Stimulated activated naive B cell treated with anti-CD40 and anti-IgM and Interleukin-4, amounts not matched to agents 10 μg/mL and 1 μg/mL and 100 μg/mL, for 72 hours (primary cell): ENCODE measurements at regions not wholly inside any gene's neighbourhood (a gene's known extent, or its start where the extent isn't known, plus 50 kb on each side); places are given as distances from the start of the nearest gene placed in this dataset.

ENCODE experiments used
- ATAC-seq, 2 donors: fragments of 150-1000 bp; cut with Tn5 transposase; replicated peaks; 2 replicates each; pipeline ENCODE4 v1.10.0; 2021; ENCODE audit warnings: moderate library complexity in 1 of 2
- DNase-seq: peaks from one replicate; pipeline ENCODE4 v3.0.0; 2021
- H3K27ac Mint-ChIP-seq: one replicate; pipeline ENCODE4 v1.8.0; 2022; ENCODE audit warnings: mild to moderate bottlenecking, mixed read lengths
- H3K27me3 Mint-ChIP-seq, 2 donors: one replicate each; pipeline ENCODE4 v1.8.0; 2022; ENCODE audit warnings: mixed read lengths in 2 of 2
- H3K36me3 Mint-ChIP-seq, 2 donors: one replicate each; pipeline ENCODE4 v1.8.0; 2022; ENCODE audit warnings: mixed read lengths in 2 of 2, mild to moderate bottlenecking in 1 of 2
- H3K4me1 Mint-ChIP-seq, 2 donors: one replicate each; pipeline ENCODE4 v1.8.0; 2022; ENCODE audit warnings: mixed read lengths in 2 of 2, mild to moderate bottlenecking in 1 of 2
- H3K4me3 Mint-ChIP-seq, 2 donors: one replicate each; pipeline ENCODE4 v1.8.0; 2022; ENCODE audit warnings: mild to moderate bottlenecking in 2 of 2, mixed read lengths in 2 of 2, moderate library complexity in 1 of 2
- H3K9me3 Mint-ChIP-seq, 2 donors: one replicate each; pipeline ENCODE4 v1.8.0; 2022; ENCODE audit warnings: mixed read lengths in 2 of 2, mild to moderate bottlenecking in 1 of 2

DNA sequence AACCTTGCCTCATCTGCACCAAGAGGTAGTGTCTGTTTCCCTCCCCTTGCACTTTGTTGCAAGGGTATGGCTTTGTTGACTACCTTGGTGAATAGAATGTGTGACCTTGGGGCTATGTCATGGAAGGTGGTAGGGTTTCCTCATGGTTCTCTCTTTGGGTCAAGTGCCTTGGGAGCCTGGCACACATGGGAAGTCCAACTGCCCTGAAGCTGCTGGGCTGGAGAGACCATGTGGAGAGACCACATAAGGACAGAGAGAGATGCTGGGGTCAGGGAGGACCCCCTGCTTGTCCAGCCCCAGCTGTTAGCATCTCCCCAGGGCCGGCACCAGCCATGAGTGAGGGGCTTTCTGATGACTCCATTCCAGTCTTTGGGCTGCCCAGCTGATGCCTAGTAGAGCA, 95.5 kb upstream of the PAX1 start:
- peaks cover 8 to 13% of the 10 kb centered on the region in 2 donors for H3K9me3 Mint-ChIP-seq
- peaks cover 41 to 59% of the 10 kb centered on the region in 2 donors for H3K27me3 Mint-ChIP-seq
- H3K27ac Mint-ChIP-seq: no peak overlapping the region
- ATAC-seq: no peak
- H3K4me3 Mint-ChIP-seq: no peak overlapping the region
- no peak for DNase-seq
- H3K36me3 Mint-ChIP-seq: peaks cover 0 to 2% of the 10 kb centered on the region in 2 donors
- H3K4me1 Mint-ChIP-seq: no peaks in the 10 kb centered on the region

DNA sequence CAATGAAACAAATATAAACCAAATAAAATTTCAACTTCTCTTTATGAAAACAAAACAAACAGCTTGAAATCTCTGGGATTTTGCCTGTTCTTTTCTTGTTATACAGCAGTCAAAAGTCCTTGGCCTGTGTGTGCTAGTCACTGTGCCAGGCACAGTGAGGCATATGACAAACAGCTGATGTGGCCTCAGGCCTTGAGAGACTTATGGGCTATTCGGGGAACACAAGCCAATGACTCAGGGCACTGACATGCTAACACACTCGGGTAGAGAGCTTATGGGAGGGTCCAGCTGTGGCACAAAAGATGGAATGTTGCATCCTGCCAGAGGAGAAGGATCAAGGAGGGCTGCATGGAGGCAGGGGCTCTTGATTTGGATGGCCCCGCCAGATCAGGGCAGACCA, 95.4 kb upstream of the NKX2-2 start:
- Mint-ChIP-seq H3K27me3 (peaks cover 38 to 54% of the 10 kb centered on the region in 2 donors), H3K27ac (no peak overlapping the region), H3K9me3 (peaks cover 9 to 17% of the 10 kb centered on the region in 2 donors), H3K36me3 (peaks cover 0 to 2% of the 10 kb centered on the region in 2 donors), H3K4me3 (no peak overlapping the region), H3K4me1 (no peaks in the 10 kb centered on the region)
- ATAC-seq: no peak
- no peak for DNase-seq

DNA sequence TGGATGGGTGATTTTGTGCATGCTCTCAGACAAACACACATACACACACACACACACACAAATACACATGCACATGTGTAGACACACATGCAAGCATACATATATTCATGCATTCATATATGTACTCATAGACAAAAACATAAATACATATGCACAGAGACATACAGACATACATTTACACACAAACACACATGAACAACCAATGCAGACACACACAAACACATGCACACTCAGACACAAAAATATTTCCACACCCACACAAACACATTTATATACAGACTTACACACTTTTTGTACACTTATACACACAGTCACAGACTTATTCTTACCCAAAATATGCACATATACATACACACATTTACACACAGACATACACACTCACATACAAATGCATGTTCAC, 94.9 kb upstream of the NKX2-2 start:
- Mint-ChIP-seq H3K4me3 (no peak overlapping the region), H3K27me3 (peaks cover 35 to 52% of the 10 kb centered on the region in 2 donors), H3K9me3 (peaks cover 11 to 19% of the 10 kb centered on the region in 2 donors), H3K36me3 (peaks cover 0 to 2% of the 10 kb centered on the region in 2 donors), H3K27ac (no peak overlapping the region), H3K4me1 (no peaks in the 10 kb centered on the region)
- DNase-seq (no peak), ATAC-seq (no peak)

DNA sequence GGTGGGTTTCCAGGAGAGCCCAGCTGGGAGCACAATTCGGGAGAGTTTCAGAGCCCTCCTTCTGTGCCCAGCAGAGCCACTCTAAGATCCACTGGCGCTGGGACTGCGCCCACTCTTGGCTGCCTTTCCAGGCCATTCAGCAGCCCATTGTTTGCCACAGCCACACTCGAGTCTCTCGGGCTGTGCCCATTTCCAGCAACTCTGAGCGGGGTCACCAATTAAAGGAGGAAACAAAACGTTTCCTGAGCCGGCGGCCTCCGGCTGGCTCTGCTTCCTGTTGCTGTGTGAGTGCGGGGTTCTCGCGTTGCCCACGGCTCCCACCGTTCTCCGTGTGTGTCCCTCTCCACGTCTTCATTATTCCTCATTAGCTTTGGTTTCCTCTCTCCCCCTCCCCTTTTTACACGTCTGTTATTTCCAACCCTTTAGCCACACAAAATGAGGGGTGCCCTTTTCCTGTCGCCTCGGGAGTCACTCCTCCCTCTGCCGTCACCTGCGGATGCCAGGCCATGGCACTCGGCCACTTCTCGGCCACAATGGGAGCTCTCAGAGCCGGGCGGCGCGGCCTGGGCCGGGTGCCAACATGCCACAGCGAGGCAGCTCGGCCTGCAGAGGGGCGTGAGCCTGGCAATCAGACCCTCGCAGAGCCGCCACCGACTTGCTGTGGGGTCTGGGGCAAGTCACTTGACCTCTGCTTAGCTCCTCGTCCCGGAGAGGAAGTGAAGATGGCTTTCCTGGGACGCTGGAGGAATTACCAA, 94.3 kb upstream of the NKX2-2 start:
- no peaks in the 10 kb centered on the region for H3K4me1 Mint-ChIP-seq
- no peak for DNase-seq
- peaks cover 11 to 21% of the 10 kb centered on the region in 2 donors for H3K9me3 Mint-ChIP-seq
- no peak overlapping the region for H3K4me3 Mint-ChIP-seq
- H3K36me3 Mint-ChIP-seq: peaks cover 0 to 2% of the 10 kb centered on the region in 2 donors
- H3K27ac Mint-ChIP-seq: no peak overlapping the region
- H3K27me3 Mint-ChIP-seq: peaks cover 36 to 47% of the 10 kb centered on the region in 2 donors
- ATAC-seq: no peak

DNA sequence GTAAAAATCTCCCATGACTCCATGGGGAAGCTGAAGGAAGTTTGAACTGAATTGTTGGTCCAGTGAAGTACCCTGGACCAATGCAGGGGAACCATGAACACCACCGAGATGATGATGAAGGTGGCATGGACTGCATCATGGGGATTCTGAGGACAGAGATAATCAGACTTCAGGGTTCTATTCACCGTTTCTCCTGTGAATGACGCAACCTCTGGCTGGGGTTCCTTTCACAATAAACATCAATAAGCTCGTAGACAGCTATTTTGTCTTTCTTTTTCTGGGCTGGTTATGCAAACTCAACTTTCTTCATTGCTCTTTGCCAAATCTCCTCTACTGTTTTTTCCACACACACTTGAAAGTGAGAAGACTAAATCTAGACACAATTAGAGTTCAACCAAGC, 87.9 kb upstream of the NKX2-2 start:
- Mint-ChIP-seq H3K9me3 (peaks cover 20 to 23% of the 10 kb centered on the region in 2 donors), H3K27me3 (peaks cover 4 to 12% of the 10 kb centered on the region in 2 donors), H3K4me1 (no peaks in the 10 kb centered on the region), H3K4me3 (no peak overlapping the region), H3K27ac (no peak overlapping the region), H3K36me3 (peaks cover 0 to 3% of the 10 kb centered on the region in 2 donors)
- ATAC-seq (no peak), DNase-seq (no peak)

DNA sequence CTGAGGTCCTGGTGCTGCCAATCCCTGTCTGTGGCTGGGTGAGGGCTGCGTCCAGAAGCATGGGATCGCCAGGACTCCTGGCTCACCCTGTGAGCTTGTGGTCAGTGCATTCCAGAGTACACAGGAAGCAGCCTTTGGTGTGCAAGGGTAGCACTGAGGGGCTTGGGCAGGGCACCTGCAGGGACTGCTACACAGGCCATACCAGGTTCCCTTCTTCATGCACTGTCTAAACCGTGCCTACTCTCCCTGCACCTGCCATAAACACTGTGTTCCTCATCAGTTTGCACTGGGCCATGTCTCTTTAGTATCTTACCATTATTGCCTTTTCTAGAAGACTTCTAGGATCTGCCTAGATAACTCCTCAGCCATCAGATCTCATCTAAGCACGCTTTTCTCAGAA, 72.8 kb upstream of the NKX2-2 start:
- DNase-seq: no peak
- H3K27ac Mint-ChIP-seq: no peak overlapping the region
- ATAC-seq: no peak
- H3K4me3 Mint-ChIP-seq: no peak overlapping the region
- peaks cover 26 to 47% of the 10 kb centered on the region in 2 donors for H3K27me3 Mint-ChIP-seq
- no peaks in the 10 kb centered on the region for H3K36me3 Mint-ChIP-seq
- no peaks in the 10 kb centered on the region for H3K9me3 Mint-ChIP-seq
- H3K4me1 Mint-ChIP-seq: no peaks in the 10 kb centered on the region

DNA sequence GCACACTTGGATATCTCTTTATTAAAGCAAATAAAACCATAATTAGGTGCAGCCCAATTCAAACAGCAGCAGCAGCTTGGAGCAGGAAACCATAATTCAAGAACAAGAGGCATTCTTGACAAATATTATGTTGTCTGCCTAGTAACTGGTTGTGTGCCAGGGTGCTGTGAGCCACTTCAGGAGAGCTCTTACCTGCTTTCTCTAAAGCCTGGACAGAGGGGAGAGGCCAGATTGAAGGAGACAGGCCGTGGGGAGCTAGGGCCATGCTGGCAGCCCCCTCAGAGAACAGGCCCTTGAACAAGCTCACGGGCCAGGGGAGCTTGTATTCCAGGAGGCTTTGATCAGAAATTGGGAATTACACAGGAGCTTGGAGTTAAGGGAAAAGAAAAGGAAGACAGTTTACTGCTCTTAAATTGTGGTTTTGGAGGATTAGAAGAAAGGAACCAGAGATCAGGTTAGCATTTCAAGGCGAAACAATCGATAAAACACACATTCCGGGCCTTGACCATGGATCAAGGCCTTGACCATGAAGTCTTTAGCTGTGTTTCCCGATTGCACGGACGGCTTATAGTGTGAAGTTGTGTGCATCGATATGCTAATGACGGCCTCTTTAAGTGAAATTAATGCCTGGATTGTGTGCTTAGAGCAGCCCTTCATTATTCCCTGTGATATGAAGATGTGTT, 69.8 kb upstream of the NKX2-2 start:
- Mint-ChIP-seq H3K36me3 (no peaks in the 10 kb centered on the region), H3K27ac (no peak overlapping the region), H3K4me1 (no peaks in the 10 kb centered on the region), H3K4me3 (no peak overlapping the region), H3K9me3 (no peaks in the 10 kb centered on the region), H3K27me3 (peaks cover 39 to 57% of the 10 kb centered on the region in 2 donors)
- no peak for DNase-seq
- ATAC-seq: no peak

DNA sequence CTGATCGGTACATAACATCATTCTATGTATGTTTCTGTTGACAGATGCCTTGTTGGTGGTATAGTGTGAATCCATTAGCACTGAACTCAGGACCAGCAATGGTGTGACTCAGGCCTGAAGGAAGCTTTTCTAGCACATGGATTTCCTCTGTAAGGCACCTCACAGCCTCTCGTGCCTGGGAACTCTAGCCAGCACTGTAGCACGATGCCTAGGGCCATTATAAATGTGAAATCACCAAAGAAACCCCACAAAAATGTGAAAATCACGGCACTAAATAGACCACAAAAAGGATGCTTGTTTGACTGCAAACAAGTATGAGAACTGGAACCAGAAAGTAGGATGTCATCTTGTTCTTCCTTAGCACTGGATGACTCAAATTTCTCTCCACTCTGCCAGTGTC, 63.7 kb upstream of the NKX2-2 start:
- DNase-seq (no peak), ATAC-seq (no peak)
- H3K36me3 Mint-ChIP-seq: no peaks in the 10 kb centered on the region
- H3K27me3 Mint-ChIP-seq: peaks cover 40 to 44% of the 10 kb centered on the region in 2 donors
- no peak overlapping the region for H3K27ac Mint-ChIP-seq
- no peaks in the 10 kb centered on the region for H3K4me1 Mint-ChIP-seq
- H3K9me3 Mint-ChIP-seq: no peaks in the 10 kb centered on the region
- no peak overlapping the region for H3K4me3 Mint-ChIP-seq

DNA sequence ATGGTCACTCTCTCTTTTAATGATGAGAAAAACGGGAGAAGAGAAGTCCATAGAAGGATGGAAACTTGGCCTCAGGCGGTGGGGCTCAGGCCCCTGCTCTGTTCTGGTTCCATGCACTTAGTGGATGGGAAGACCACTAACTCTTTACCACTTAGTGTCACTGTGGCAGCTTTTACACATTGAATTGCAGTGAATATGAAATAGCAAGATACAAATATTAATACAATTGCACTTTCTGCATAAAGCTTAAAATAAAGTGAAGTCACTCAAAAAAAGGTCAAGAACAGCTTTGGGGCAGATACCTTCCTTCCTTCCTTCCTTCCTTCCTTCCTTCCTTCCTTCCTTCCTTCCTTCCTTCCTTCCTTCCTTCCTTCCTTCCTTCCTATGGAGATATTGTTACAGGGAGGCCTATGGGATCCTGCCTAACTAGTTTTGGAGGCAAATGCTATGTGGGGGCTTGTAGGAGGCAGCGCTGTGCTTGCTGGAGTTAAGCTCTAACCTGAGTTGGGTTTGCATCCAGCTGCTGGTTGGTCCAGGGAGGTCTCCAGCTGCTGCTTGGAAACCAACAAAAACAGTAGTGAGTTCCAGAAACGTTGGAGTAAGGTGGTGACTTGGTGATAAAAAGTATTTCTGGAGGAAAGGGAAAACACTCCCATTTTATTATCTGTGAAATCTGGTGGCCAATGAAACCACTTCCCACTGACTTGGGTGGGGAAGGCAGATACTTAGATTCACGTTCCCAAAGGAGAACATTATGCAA, 62.3 kb upstream of the NKX2-2 start:
- DNase-seq (no peak), ATAC-seq (no peak)
- H3K4me1 Mint-ChIP-seq: no peaks in the 10 kb centered on the region
- H3K36me3 Mint-ChIP-seq: no peaks in the 10 kb centered on the region
- H3K27ac Mint-ChIP-seq: no peak overlapping the region
- H3K4me3 Mint-ChIP-seq: no peak overlapping the region
- H3K27me3 Mint-ChIP-seq: peaks cover 36 to 41% of the 10 kb centered on the region in 2 donors
- no peaks in the 10 kb centered on the region for H3K9me3 Mint-ChIP-seq

DNA sequence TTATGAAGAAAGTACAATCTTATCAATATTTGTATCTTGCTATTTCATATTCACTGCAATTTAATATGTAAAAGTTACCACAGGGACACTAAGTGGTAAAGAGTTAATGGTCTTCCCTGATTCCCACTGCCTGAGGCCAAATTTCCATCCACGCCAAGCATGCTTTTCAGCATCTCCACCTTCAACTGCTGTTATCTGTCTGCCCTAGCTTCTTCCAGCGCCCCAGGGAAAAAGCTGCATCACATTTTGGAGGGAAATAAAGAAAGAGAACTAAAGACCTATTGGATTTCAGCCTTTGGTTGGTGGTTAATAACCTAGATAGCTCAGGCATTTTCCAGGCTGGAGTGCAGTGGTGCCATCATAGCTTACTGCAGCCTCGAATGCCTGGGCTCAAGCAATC, 61.3 kb upstream of the NKX2-2 start:
- Mint-ChIP-seq H3K27ac (no peak overlapping the region), H3K4me3 (no peak overlapping the region), H3K9me3 (no peaks in the 10 kb centered on the region), H3K27me3 (peaks cover 30 to 37% of the 10 kb centered on the region in 2 donors), H3K36me3 (no peaks in the 10 kb centered on the region), H3K4me1 (no peaks in the 10 kb centered on the region)
- no peak for DNase-seq
- ATAC-seq: no peak

DNA sequence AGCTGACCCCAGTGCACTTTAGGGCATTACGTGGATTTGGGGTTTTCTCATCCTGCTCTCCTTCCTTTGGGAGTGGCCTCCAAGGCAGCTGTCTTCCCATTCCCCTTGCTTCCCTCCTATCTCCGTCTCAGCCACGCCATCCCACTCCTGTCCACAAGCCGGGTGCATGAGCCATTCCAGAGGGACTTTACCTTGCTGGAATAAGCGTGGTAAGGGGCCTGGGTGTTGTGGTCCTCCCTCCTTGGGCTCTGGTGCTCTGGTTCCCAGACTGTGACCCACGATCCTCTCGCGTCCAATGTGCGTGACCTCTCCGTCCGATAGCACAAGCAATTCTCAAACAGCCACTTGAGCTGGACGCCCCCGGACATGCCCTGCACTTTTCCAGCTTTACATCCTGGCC, 60.6 kb upstream of the NKX2-2 start:
- Mint-ChIP-seq H3K4me3 (no peak overlapping the region), H3K27ac (no peak overlapping the region), H3K4me1 (no peaks in the 10 kb centered on the region), H3K9me3 (no peaks in the 10 kb centered on the region), H3K27me3 (peaks cover 30 to 41% of the 10 kb centered on the region in 2 donors), H3K36me3 (no peaks in the 10 kb centered on the region)
- DNase-seq (no peak), ATAC-seq (no peak)

DNA sequence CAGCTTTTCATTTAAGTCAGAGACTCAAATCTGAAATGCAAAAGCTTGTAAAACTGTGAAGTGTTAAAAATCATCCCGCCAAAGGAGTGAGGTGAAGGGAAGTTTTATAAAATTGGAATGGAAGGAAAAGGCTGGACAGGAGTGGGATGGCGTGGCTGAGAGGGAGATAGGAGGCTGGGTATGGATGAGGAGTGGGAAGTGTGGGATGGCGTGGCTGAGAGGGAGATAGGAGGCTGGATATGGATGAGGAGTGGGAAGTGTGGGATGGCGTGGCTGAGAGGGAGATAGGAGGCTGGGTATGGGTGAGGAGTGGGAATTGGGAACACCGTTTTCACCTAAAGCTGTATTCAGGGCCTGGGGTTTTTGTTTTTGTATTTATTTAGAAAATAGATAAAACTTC, 59.4 kb upstream of the NKX2-2 start:
- no peaks in the 10 kb centered on the region for H3K4me1 Mint-ChIP-seq
- ATAC-seq (no peak), DNase-seq (no peak)
- no peaks in the 10 kb centered on the region for H3K9me3 Mint-ChIP-seq
- no peak overlapping the region for H3K27ac Mint-ChIP-seq
- no peak overlapping the region for H3K4me3 Mint-ChIP-seq
- H3K36me3 Mint-ChIP-seq: no peaks in the 10 kb centered on the region
- H3K27me3 Mint-ChIP-seq: peaks cover 35 to 43% of the 10 kb centered on the region in 2 donors

DNA sequence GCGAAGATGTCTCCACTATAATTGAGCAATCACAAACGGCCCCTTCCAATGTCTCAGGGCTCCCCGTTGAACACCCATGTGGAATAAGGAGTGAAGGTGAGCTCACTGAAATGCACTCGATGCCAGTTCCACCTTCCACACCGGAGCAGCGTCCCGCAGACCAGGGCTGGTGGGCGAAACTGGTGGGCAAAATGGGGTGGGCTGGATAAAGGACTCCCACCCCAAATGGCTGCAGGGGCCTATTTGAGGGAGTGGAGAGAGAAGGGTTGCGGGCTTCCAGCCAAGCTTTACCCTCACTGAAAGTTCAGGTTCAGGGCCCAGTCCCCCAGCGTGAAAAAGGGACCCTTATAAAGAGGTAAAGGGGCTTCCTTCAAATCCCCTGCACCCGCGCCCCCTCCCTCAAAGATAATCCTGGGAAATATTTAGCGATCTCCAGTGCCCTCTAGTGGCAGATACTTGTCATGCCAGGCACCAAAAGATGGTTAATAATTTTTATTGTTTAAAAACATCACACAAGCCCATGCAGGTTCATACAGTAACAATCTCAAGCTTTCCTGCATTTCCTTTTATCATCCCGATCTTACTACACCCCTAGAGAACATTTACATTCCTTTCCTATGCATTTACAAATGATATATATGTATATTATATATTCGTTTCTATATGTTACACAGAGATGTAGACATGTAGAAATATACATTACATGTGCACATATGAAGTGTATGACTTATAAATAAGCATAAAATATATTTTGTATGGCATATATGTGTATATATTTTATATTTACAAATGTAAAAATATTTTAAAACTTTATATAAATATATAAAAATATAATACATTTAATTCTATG, 58.2 kb upstream of the NKX2-2 start:
- no peaks in the 10 kb centered on the region for H3K9me3 Mint-ChIP-seq
- no peak for DNase-seq

More for the DNA sequence above, 58.2 kb upstream of the NKX2-2 start:
- H3K36me3 Mint-ChIP-seq: no peaks in the 10 kb centered on the region
- no peak overlapping the region for H3K27ac Mint-ChIP-seq
- H3K4me1 Mint-ChIP-seq: no peaks in the 10 kb centered on the region
- no peak overlapping the region for H3K4me3 Mint-ChIP-seq
- H3K27me3 Mint-ChIP-seq: peaks cover 35 to 47% of the 10 kb centered on the region in 2 donors
- no peak for ATAC-seq
